ENCODE measurements at regions not wholly inside any gene's neighbourhood (a gene's known extent, or its start where the extent isn't known, plus 50 kb on each side); places are given as distances from the start of the nearest gene placed in this dataset.

- Histone ChIP-seq H3K79me1 (ENCODE audit: low read depth, low read length) (no peaks in the 10 kb centered on the region), H3K4me3 (ENCODE audit: low read length in 2 of 2) (no peak overlapping the region), H2BK12ac (ENCODE audit: low read length) (no peak overlapping the region), H3K4ac (ENCODE audit: low read length) (no peak overlapping the region), H3K36me3 (replicated peaks in 1 of 2; ENCODE audit: control insufficient read depth in 2 of 2, insufficient read depth in 2 of 2, low read length in 2 of 2) (no peaks in the 10 kb centered on the region), H3K4me1 (ENCODE audit: control insufficient read depth in 2 of 2, insufficient read depth in 1 of 2, low read depth in 1 of 2, low read length in 2 of 2) (peaks cover 3 to 7% of the 10 kb centered on the region in 2 donors), H3K18ac (ENCODE audit: low read length) (no peak overlapping the region), H3K4me2 (ENCODE audit: insufficient read depth, low read length, poor library complexity, severe bottlenecking) (no peak overlapping the region), H4K8ac (ENCODE audit: low read depth, low read length) (no peak overlapping the region), H2BK15ac (ENCODE audit: low read length) (no peak overlapping the region), H4K91ac (ENCODE audit: low read depth, low read length, poor library complexity) (no peak overlapping the region), H3K9ac (ENCODE audit: low read depth, low read length, poor library complexity) (no peak overlapping the region), H2BK120ac (ENCODE audit: low read depth, low read length) (no peak overlapping the region), H3K9me3 (replicated peaks in 1 of 2; ENCODE audit: control insufficient read depth in 2 of 2, insufficient read depth in 1 of 2, low read depth in 1 of 2, low read length in 2 of 2) (no peaks in the 10 kb centered on the region), H3K27ac (replicated peaks; ENCODE audit: low read length) (no peak overlapping the region), H2BK5ac (ENCODE audit: low read length) (no peak overlapping the region), H3K14ac (ENCODE audit: low read length) (no peak overlapping the region), H3K23ac (ENCODE audit: low read depth, low read length, poor library complexity) (no peak overlapping the region), H3K27me3 (ENCODE audit: control insufficient read depth in 3 of 3, insufficient read depth in 3 of 3, low read depth in 1 of 3, low read length in 3 of 3) (peaks cover 0 to 6% (median 0%) of the 10 kb centered on the region in 3 experiments), H2AFZ (ENCODE audit: low read length) (no peak overlapping the region), H2AK5ac (ENCODE audit: low read depth, low read length) (no peak overlapping the region)
- no peak for DNase-seq (ENCODE audit: low spot score)
- WGBS, 2 donors (ENCODE audit: extremely low coverage in 2 of 2, insufficient read length in 2 of 2, insufficient replicate concordance in 1 of 2), result no CpG with 5 or more reads among the region's 4 CpGs
Measured at GRCh38 chr18:46296656-46297055, 192.5 kb downstream of the HAUS1 start.

DNA sequence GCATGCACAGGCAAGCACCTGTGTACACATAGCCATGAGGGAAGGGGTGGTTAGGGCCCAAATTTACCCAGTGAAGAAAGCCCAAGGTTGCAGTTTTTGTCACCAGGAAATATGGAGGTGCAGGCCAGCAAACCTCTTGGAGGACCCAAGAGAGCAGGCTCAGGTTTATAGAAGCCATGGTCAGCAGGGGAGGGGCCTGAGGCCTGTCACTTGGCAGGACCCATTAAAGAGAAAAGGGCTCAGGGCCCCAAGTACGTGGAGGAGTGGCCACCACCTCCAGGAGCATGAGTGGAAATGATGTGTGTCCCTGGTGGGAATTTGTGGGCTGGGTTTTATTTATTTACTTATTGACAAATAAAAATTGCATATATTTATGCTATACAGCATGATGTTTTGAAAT lies 192.9 kb downstream of the HAUS1 start:
- Histone ChIP-seq H3K4ac (ENCODE audit: low read length) (no peak overlapping the region), H2BK12ac (ENCODE audit: low read length) (no peak overlapping the region), H2BK120ac (ENCODE audit: low read depth, low read length) (no peak overlapping the region), H3K27me3 (ENCODE audit: control insufficient read depth in 3 of 3, insufficient read depth in 3 of 3, low read depth in 1 of 3, low read length in 3 of 3) (peaks cover 0 to 6% (median 0%) of the 10 kb centered on the region in 3 experiments), H3K36me3 (replicated peaks in 1 of 2; ENCODE audit: control insufficient read depth in 2 of 2, insufficient read depth in 2 of 2, low read length in 2 of 2) (no peaks in the 10 kb centered on the region), H2BK15ac (ENCODE audit: low read length) (no peak overlapping the region), H3K9ac (ENCODE audit: low read depth, low read length, poor library complexity) (no peak overlapping the region), H3K14ac (ENCODE audit: low read length) (no peak overlapping the region), H4K8ac (ENCODE audit: low read depth, low read length) (no peak overlapping the region), H3K18ac (ENCODE audit: low read length) (peak overlapping the region; percentile 30), H2AK5ac (ENCODE audit: low read depth, low read length) (peak overlapping the region; percentile 40), H2AFZ (ENCODE audit: low read length) (no peak overlapping the region), H3K23ac (ENCODE audit: low read depth, low read length, poor library complexity) (no peak overlapping the region), H3K9me3 (replicated peaks in 1 of 2; ENCODE audit: control insufficient read depth in 2 of 2, insufficient read depth in 1 of 2, low read depth in 1 of 2, low read length in 2 of 2) (no peaks in the 10 kb centered on the region), H3K4me3 (ENCODE audit: low read length in 2 of 2) (no peak overlapping the region), H3K27ac (replicated peaks; ENCODE audit: low read length) (no peak overlapping the region), H3K79me1 (ENCODE audit: low read depth, low read length) (no peaks in the 10 kb centered on the region), H3K4me2 (ENCODE audit: insufficient read depth, low read length, poor library complexity, severe bottlenecking) (no peak overlapping the region), H4K91ac (ENCODE audit: low read depth, low read length, poor library complexity) (no peak overlapping the region), H3K4me1 (ENCODE audit: control insufficient read depth in 2 of 2, insufficient read depth in 1 of 2, low read depth in 1 of 2, low read length in 2 of 2) (peaks cover 3 to 11% of the 10 kb centered on the region in 2 donors), H2BK5ac (ENCODE audit: low read length) (no peak overlapping the region)
- no peak for DNase-seq (ENCODE audit: low spot score)
- no CpG with 5 or more reads among the region's 1 CpG for WGBS, 2 donors (ENCODE audit: extremely low coverage in 2 of 2, insufficient read length in 2 of 2, insufficient replicate concordance in 1 of 2)

GRCh38 chr18:46297621-46298020 lies 193.4 kb downstream of the HAUS1 start:
- peaks cover 0 to 6% (median 0%) of the 10 kb centered on the region in 3 experiments for H3K27me3 ChIP-seq (ENCODE audit: control insufficient read depth in 3 of 3, insufficient read depth in 3 of 3, low read depth in 1 of 3, low read length in 3 of 3)
- no peak overlapping the region for H2BK5ac ChIP-seq (ENCODE audit: low read length)
- H2BK120ac ChIP-seq (ENCODE audit: low read depth, low read length), result no peak overlapping the region
- H3K23ac ChIP-seq (ENCODE audit: low read depth, low read length, poor library complexity), result no peak overlapping the region
- WGBS, 2 donors (ENCODE audit: extremely low coverage in 2 of 2, insufficient read length in 2 of 2, insufficient replicate concordance in 1 of 2), result no CpG with 5 or more reads among the region's 3 CpGs
- H2BK12ac ChIP-seq (ENCODE audit: low read length), result no peak overlapping the region
- no peak overlapping the region for H3K18ac ChIP-seq (ENCODE audit: low read length)
- H3K36me3 ChIP-seq (replicated peaks in 1 of 2; ENCODE audit: control insufficient read depth in 2 of 2, insufficient read depth in 2 of 2, low read length in 2 of 2), result no peaks in the 10 kb centered on the region
- H2BK15ac ChIP-seq (ENCODE audit: low read length), result no peak overlapping the region
- no peak overlapping the region for H3K4ac ChIP-seq (ENCODE audit: low read length)
- H3K4me3 ChIP-seq (ENCODE audit: low read length in 2 of 2), result no peak overlapping the region
- DNase-seq (ENCODE audit: low spot score), result no peak
- no peak overlapping the region for H3K4me2 ChIP-seq (ENCODE audit: insufficient read depth, low read length, poor library complexity, severe bottlenecking)
- no peak overlapping the region for H3K27ac ChIP-seq (replicated peaks; ENCODE audit: low read length)
- H3K14ac ChIP-seq (ENCODE audit: low read length), result no peak overlapping the region
- no peak overlapping the region for H4K8ac ChIP-seq (ENCODE audit: low read depth, low read length)
- no peak overlapping the region for H3K9ac ChIP-seq (ENCODE audit: low read depth, low read length, poor library complexity)
- no peak overlapping the region for H2AK5ac ChIP-seq (ENCODE audit: low read depth, low read length)
- no peak overlapping the region for H2AFZ ChIP-seq (ENCODE audit: low read length)
- peaks cover 5 to 13% of the 10 kb centered on the region in 2 donors for H3K4me1 ChIP-seq (ENCODE audit: control insufficient read depth in 2 of 2, insufficient read depth in 1 of 2, low read depth in 1 of 2, low read length in 2 of 2)
- no peak overlapping the region for H4K91ac ChIP-seq (ENCODE audit: low read depth, low read length, poor library complexity)
- H3K79me1 ChIP-seq (ENCODE audit: low read depth, low read length), result no peaks in the 10 kb centered on the region
- no peaks in the 10 kb centered on the region for H3K9me3 ChIP-seq (replicated peaks in 1 of 2; ENCODE audit: control insufficient read depth in 2 of 2, insufficient read depth in 1 of 2, low read depth in 1 of 2, low read length in 2 of 2)

- no peak overlapping the region for H3K27ac ChIP-seq (replicated peaks; ENCODE audit: low read length)
- no peak overlapping the region for H2AK5ac ChIP-seq (ENCODE audit: low read depth, low read length)
- H3K4me1 ChIP-seq (ENCODE audit: control insufficient read depth in 2 of 2, insufficient read depth in 1 of 2, low read depth in 1 of 2, low read length in 2 of 2), result peaks cover 9 to 19% of the 10 kb centered on the region in 2 donors
- H4K91ac ChIP-seq (ENCODE audit: low read depth, low read length, poor library complexity), result no peak overlapping the region
- WGBS, 2 donors (ENCODE audit: extremely low coverage in 2 of 2, insufficient read length in 2 of 2, insufficient replicate concordance in 1 of 2), result no CpG with 5 or more reads among the region's 6 CpGs
- H3K79me1 ChIP-seq (ENCODE audit: low read depth, low read length), result no peaks in the 10 kb centered on the region
- H3K36me3 ChIP-seq (replicated peaks in 1 of 2; ENCODE audit: control insufficient read depth in 2 of 2, insufficient read depth in 2 of 2, low read length in 2 of 2), result no peaks in the 10 kb centered on the region
- peak overlapping the region; percentile 28 for H2BK15ac ChIP-seq (ENCODE audit: low read length)
- no peak overlapping the region for H2BK120ac ChIP-seq (ENCODE audit: low read depth, low read length)
- H2BK5ac ChIP-seq (ENCODE audit: low read length), result no peak overlapping the region
- no peak overlapping the region for H3K9ac ChIP-seq (ENCODE audit: low read depth, low read length, poor library complexity)
- H3K4ac ChIP-seq (ENCODE audit: low read length), result no peak overlapping the region
- H3K18ac ChIP-seq (ENCODE audit: low read length), result peak overlapping the region; percentile 33
- H4K8ac ChIP-seq (ENCODE audit: low read depth, low read length), result no peak overlapping the region
- no peak overlapping the region for H2BK12ac ChIP-seq (ENCODE audit: low read length)
- H3K14ac ChIP-seq (ENCODE audit: low read length), result no peak overlapping the region
- no peak overlapping the region for H2AFZ ChIP-seq (ENCODE audit: low read length)
- H3K27me3 ChIP-seq (ENCODE audit: control insufficient read depth in 3 of 3, insufficient read depth in 3 of 3, low read depth in 1 of 3, low read length in 3 of 3), result peaks cover 0 to 6% (median 0%) of the 10 kb centered on the region in 3 experiments
- no peak for DNase-seq (ENCODE audit: low spot score)
- H3K23ac ChIP-seq (ENCODE audit: low read depth, low read length, poor library complexity), result no peak overlapping the region
- peaks cover 0 to 2% of the 10 kb centered on the region in 2 donors for H3K9me3 ChIP-seq (replicated peaks in 1 of 2; ENCODE audit: control insufficient read depth in 2 of 2, insufficient read depth in 1 of 2, low read depth in 1 of 2, low read length in 2 of 2)
- H3K4me3 ChIP-seq (ENCODE audit: low read length in 2 of 2), result no peak overlapping the region
- H3K4me2 ChIP-seq (ENCODE audit: insufficient read depth, low read length, poor library complexity, severe bottlenecking), result no peak overlapping the region
Measured at GRCh38 chr18:46298511-46298910, 194.3 kb downstream of the HAUS1 start.
